Stomach (tissue), 8 donors: ENCODE measurements at regions not wholly inside any gene's neighbourhood (a gene's known extent, or its start where the extent isn't known, plus 50 kb on each side); places are given as distances from the start of the nearest gene placed in this dataset.

ENCODE experiments used
- DNase-seq, 2 donors: peaks; one replicate each; pipeline versions ENCODE4 v3.0.0 to v3.0.0-alpha.2; 2013 to 2019
- H3K27ac ChIP-seq, 5 donors: fragments of 200-600 bp in 4 of 5; sonication (generic) in 4 of 5; one replicate each; pipeline ENCODE4 v1.5.1; 2013 to 2019; ENCODE audit warnings: mild to moderate bottlenecking in 1 of 5, moderate library complexity in 1 of 5
- H3K27me3 ChIP-seq, 3 donors: fragments of 200-600 bp; sonication (generic); one replicate each; pipeline ENCODE4 v1.5.1; 2017 to 2019; ENCODE audit warnings: mixed run types in 1 of 3
- H3K36me3 ChIP-seq, 4 donors: fragments of 200-600 bp; sonication (generic); 1 replicate in 3 of 4; 2 replicates in 1 of 4; pipeline ENCODE4 v1.5.1; 2016 to 2019
- H3K4me1 ChIP-seq, 4 donors: fragments of 200-600 bp; sonication (generic); one replicate each; pipeline ENCODE4 v1.5.1; 2016 to 2019
- H3K4me3 ChIP-seq, 4 donors: fragments of 200-600 bp; sonication (generic) in 3 of 4; one replicate each; pipeline ENCODE4 v1.5.1; 2016 to 2019; ENCODE audit warnings: mild to moderate bottlenecking in 1 of 4
- H3K9me3 ChIP-seq, 4 donors: fragments of 200-600 bp; sonication (generic); one replicate each; pipeline ENCODE4 v1.5.1; 2016 to 2019
- EP300 ChIP-seq: sonication (generic); formaldehyde crosslinking; IDR thresholded peaks from one replicate; pipeline ENCODE4 v1.6.1; 2017; ENCODE audit warnings: antibody characterized with exemption
- POLR2A ChIP-seq, 4 donors: fragments of 450-650 bp; IDR thresholded peaks; one replicate each; pipeline ENCODE4 v1.6.1; 2016; ENCODE audit warnings: antibody characterized with exemption in 4 of 4, control low read depth in 2 of 4, mild to moderate bottlenecking in 1 of 4, moderate library complexity in 1 of 4
- POLR2AphosphoS5 ChIP-seq, 3 donors: sonication (generic); formaldehyde crosslinking; IDR thresholded peaks; one replicate each; pipeline ENCODE4 v1.6.1; 2016; ENCODE audit warnings: antibody characterized with exemption in 3 of 3
- WGBS, 5 donors: extraction: QIAGEN DNeasy Blood & Tissue Kit in 3 of 5; methylation state at CpG; one replicate each; pipeline versions ENCODE4 v1.1.5 to v1.1.7; 2013 to 2018; 5-methylcytosine and 5-hydroxymethylcytosine counted together
- intact Hi-C: fragments of 100-400 bp; cut with DNase I; formaldehyde crosslinking; loops from one replicate; pipeline ENCODE4 v1.15.1; 2023; ENCODE audit warnings: low total_unique reads
- TF ChIP-seq, protein P1 (sequence below), 7 experiments: fragments of 450-650 bp in 4 of 7; fragments of 200-600 bp in 3 of 7; sonication (generic) in 3 of 7; IDR thresholded peaks; one replicate each; pipeline ENCODE4 v1.5.1; 2016 to 2019; ENCODE audit warnings: antibody characterized with exemption in 7 of 7, control low read depth in 2 of 7, mild to moderate bottlenecking in 1 of 7
- donor health status: healthy with polysubstance abuse.
- donor health status: Bipolar disorder and iron deficiency.
- donor health status: healthy.

DNA sequence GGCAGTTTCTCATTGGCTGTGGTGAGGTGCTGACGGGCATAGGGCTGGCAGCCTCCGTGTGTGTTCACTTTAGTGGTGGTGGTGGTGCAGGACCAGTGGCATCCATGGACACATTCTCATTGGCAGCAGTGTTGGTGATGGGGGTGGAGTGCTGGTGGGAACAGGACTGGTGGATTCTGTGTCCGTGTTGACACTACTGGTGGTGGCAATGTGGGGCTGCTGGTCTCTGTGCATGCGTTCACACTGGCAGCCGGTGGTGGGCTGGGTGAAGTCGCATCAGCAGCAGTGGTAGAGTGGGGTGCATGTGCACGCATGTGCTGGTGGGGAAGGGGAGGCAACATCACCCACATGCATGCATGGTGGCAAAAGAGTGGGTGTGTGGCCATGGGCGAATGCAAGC is 1471.4 kb upstream of the PCDH20 start:
- H3K4me3 ChIP-seq: no peak overlapping the region
- peaks cover 0 to 14% (median 0%) of the 10 kb centered on the region in 4 donors for H3K9me3 ChIP-seq
- intact Hi-C loops: no loop called here
- no peak overlapping the region for H3K27ac ChIP-seq
- no peaks in the 10 kb centered on the region for H3K27me3 ChIP-seq
- H3K4me1 ChIP-seq: no peaks in the 10 kb centered on the region
- no peak for DNase-seq
- no peaks in the 10 kb centered on the region for H3K36me3 ChIP-seq
- 91 to 97% (median 94%) methylated on average over 8 of the region's 8 CpGs for WGBS, 5 donors
- no peak for TF ChIP-seq POLR2A (IDR thresholded peaks at IDR 0.05)
- TF ChIP-seq, protein P1, sequence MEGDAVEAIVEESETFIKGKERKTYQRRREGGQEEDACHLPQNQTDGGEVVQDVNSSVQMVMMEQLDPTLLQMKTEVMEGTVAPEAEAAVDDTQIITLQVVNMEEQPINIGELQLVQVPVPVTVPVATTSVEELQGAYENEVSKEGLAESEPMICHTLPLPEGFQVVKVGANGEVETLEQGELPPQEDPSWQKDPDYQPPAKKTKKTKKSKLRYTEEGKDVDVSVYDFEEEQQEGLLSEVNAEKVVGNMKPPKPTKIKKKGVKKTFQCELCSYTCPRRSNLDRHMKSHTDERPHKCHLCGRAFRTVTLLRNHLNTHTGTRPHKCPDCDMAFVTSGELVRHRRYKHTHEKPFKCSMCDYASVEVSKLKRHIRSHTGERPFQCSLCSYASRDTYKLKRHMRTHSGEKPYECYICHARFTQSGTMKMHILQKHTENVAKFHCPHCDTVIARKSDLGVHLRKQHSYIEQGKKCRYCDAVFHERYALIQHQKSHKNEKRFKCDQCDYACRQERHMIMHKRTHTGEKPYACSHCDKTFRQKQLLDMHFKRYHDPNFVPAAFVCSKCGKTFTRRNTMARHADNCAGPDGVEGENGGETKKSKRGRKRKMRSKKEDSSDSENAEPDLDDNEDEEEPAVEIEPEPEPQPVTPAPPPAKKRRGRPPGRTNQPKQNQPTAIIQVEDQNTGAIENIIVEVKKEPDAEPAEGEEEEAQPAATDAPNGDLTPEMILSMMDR (IDR thresholded peaks at IDR 0.05): no peak
- no peak for TF ChIP-seq EP300
- no peak for TF ChIP-seq POLR2AphosphoS5 (IDR thresholded peaks at IDR 0.05)

DNA sequence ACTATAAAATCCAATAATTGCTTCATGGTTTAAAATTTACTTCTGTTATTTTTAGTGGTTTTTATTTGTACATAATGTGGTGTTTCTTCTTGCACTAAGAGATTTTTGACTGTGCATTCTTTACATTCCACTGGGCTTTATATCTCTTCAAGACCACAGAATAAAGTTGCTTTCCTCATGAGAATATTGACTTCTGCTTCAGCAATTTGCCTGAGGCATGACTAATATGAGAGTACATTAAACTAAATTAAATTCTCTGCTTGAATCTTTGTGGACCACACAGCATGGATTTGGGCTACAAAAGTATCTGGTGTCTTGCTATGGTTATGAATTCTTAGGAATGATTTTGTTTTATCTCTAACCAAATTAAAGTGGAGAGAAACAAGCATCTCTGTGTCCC is 1463.4 kb upstream of the PCDH20 start:
- Histone ChIP-seq H3K4me3 (no peak overlapping the region), H3K27ac (no peak overlapping the region), H3K36me3 (no peaks in the 10 kb centered on the region), H3K27me3 (no peaks in the 10 kb centered on the region), H3K4me1 (no peaks in the 10 kb centered on the region), H3K9me3 (peaks cover 0 to 4% (median 0%) of the 10 kb centered on the region in 4 donors)
- DNase-seq: no peak
- intact Hi-C loops: no loop called here
- TF ChIP-seq POLR2A (IDR thresholded peaks at IDR 0.05): no peak
- TF ChIP-seq, protein P1 (IDR thresholded peaks at IDR 0.05): no peak
- TF ChIP-seq EP300: no peak
- TF ChIP-seq POLR2AphosphoS5 (IDR thresholded peaks at IDR 0.05): no peak

DNA sequence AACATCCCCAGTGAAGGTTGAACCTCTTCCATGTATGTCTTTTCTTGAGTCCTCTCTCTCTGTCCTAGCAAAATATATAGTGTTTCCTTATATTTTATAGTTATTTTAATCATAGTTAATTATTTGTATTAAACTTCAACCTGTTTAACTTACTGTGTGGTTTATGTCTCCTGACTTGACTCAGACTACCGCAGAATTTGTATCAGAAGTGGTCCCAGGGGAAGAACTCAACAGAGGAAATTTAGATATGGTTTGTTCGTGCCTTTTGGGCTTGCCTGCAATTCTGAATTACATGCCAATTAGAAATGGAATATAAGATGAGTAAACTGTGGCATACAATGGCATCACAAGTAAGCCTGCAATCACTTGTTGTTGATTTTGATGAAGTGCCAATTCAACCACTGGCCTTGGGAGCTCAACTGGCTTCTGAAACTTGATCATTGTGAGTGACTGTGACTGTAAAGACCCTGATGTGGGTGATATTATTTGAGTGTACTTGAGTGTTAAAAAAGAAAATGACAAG is 1459.5 kb upstream of the PCDH20 start:
- no peak overlapping the region for H3K4me3 ChIP-seq
- H3K9me3 ChIP-seq: peaks cover 0 to 4% (median 0%) of the 10 kb centered on the region in 4 donors
- TF ChIP-seq, protein P1 (IDR thresholded peaks at IDR 0.05): no peak
- no peak for TF ChIP-seq EP300
- TF ChIP-seq POLR2A (IDR thresholded peaks at IDR 0.05): no peak
- TF ChIP-seq POLR2AphosphoS5 (IDR thresholded peaks at IDR 0.05): no peak

DNA sequence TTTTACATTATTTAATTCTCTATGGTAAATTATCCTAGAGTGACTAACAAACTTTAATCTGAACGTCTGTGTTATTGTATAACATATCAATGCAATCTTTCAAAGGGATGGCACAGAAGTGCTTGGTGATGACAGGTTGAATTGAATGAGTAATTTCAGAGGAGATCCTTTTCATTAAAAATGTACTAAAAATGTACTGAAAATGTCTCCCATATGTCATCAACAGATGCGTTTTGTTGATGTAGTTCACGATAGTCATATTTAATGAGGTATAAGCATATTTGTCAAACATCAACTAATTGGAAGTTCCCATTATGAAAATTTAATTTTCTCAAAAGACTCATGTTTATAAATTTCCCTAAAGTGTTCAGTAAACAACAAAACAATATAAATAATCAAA is 1434.7 kb upstream of the PCDH20 start:
- no peaks in the 10 kb centered on the region for H3K27me3 ChIP-seq
- WGBS, 5 donors: 72 to 78% (median 77%) methylated on average over 3 of the region's 3 CpGs
- no peaks in the 10 kb centered on the region for H3K9me3 ChIP-seq
- intact Hi-C loops: no loop called here
- no peak for TF ChIP-seq EP300
- TF ChIP-seq, protein P1 (IDR thresholded peaks at IDR 0.05): no peak
- no peak for TF ChIP-seq POLR2AphosphoS5 (IDR thresholded peaks at IDR 0.05)
- no peak for TF ChIP-seq POLR2A (IDR thresholded peaks at IDR 0.05)
- no peaks in the 10 kb centered on the region for H3K36me3 ChIP-seq
- H3K27ac ChIP-seq: no peak overlapping the region
- H3K4me1 ChIP-seq: no peaks in the 10 kb centered on the region
- no peak overlapping the region for H3K4me3 ChIP-seq
- DNase-seq: no peak

More for the DNA sequence above, 1459.5 kb upstream of the PCDH20 start:
- no peaks in the 10 kb centered on the region for H3K4me1 ChIP-seq
- intact Hi-C loops: no loop called here
- no peak for DNase-seq
- no peaks in the 10 kb centered on the region for H3K27me3 ChIP-seq
- 63 to 74% (median 70%) methylated on average over 2 of the region's 2 CpGs for WGBS, 5 donors
- H3K36me3 ChIP-seq: no peaks in the 10 kb centered on the region
- no peak overlapping the region for H3K27ac ChIP-seq
